T-helper 2 cell treated with Interferon-gamma antibody and Interleukin-4, amounts not matched to agents 5 μg/mL and 100 μg/mL, for 36 hours (primary cell): ENCODE measurements at regions not wholly inside any gene's neighbourhood (a gene's known extent, or its start where the extent isn't known, plus 50 kb on each side); places are given as distances from the start of the nearest gene placed in this dataset.
"Not testable (repeated sequence)": the region's sequence is repeated elsewhere in the genome, so short reads cannot be mapped to it uniquely, and the experiment has no call there.

Source experiments
- DNase-seq: peaks from one replicate; pipeline ENCODE4 v3.0.0; 2021; ENCODE audit warnings: low spot score
- H3K27ac Mint-ChIP-seq: one replicate; pipeline ENCODE4 v1.8.0; 2021; ENCODE audit warnings: mild to moderate bottlenecking, mixed read lengths
- H3K27me3 Mint-ChIP-seq: one replicate; pipeline ENCODE4 v1.8.0; 2021; ENCODE audit warnings: low read depth, mixed read lengths
- H3K36me3 Mint-ChIP-seq: one replicate; pipeline ENCODE4 v1.8.0; 2021; ENCODE audit warnings: low read depth, mixed read lengths
- H3K4me1 Mint-ChIP-seq: one replicate; pipeline ENCODE4 v1.8.0; 2021; ENCODE audit warnings: low read depth, mixed read lengths
- H3K4me3 Mint-ChIP-seq: one replicate; pipeline ENCODE4 v1.8.0; 2022; ENCODE audit warnings: mild to moderate bottlenecking, moderate library complexity, mixed read lengths
- H3K9me3 Mint-ChIP-seq: one replicate; pipeline ENCODE4 v1.8.0; 2021; ENCODE audit warnings: mixed read lengths

DNA sequence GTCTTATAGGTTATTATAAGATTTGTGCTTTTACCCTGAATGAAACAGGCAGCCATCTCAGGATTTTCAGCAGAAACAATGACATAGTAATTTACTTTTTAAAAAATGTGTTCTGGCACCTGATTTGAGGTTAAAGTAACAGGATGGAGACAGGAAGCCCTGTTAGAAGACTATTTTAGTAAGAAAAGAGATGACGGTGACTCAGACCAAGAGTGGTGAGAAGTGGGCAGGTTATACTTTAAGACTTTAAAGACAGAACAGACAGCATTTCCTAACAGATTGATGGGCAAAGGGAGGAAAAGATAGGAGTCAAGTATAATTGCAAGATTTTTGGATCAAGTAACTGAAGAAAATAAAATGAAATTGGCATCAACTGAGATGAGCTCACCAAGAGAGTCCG, 436.8 kb upstream of the NR5A2 start:
- Mint-ChIP-seq H3K27me3 (peaks cover 2% of the 10 kb centered on the region), H3K4me1 (peaks cover 11% of the 10 kb centered on the region), H3K9me3 (no peaks in the 10 kb centered on the region), H3K36me3 (no peaks in the 10 kb centered on the region), H3K4me3 (no peak overlapping the region), H3K27ac (no peak overlapping the region)
- no peak for DNase-seq

- Mint-ChIP-seq H3K4me3 (no peak overlapping the region), H3K36me3 (no peaks in the 10 kb centered on the region), H3K4me1 (peaks cover 11% of the 10 kb centered on the region), H3K9me3 (no peaks in the 10 kb centered on the region), H3K27me3 (peaks cover 2% of the 10 kb centered on the region), H3K27ac (no peak overlapping the region)
- DNase-seq, result no peak
Measured at GRCh38 chr1:199591468-199591867, 436.0 kb upstream of the NR5A2 start.

GRCh38 chr1:199593475-199593874, 434.0 kb upstream of the NR5A2 start:
- no peak overlapping the region for H3K27ac Mint-ChIP-seq
- H3K4me3 Mint-ChIP-seq, result no peak overlapping the region
- no peak for DNase-seq
- no peaks in the 10 kb centered on the region for H3K36me3 Mint-ChIP-seq
- peaks cover 2% of the 10 kb centered on the region for H3K27me3 Mint-ChIP-seq
- H3K4me1 Mint-ChIP-seq, result peaks cover 11% of the 10 kb centered on the region
- H3K9me3 Mint-ChIP-seq, result no peaks in the 10 kb centered on the region

- H3K4me1 Mint-ChIP-seq, DNase-seq, H3K4me3 Mint-ChIP-seq, H3K27me3 Mint-ChIP-seq, H3K9me3 Mint-ChIP-seq, H3K27ac Mint-ChIP-seq, H3K36me3 Mint-ChIP-seq: not testable (repeated sequence)
Measured at GRCh38 chr1:199596448-199596847, 431.1 kb upstream of the NR5A2 start.

GRCh38 chr1:199597152-199597551, 430.4 kb upstream of the NR5A2 start:
- H3K27ac Mint-ChIP-seq, result no peak overlapping the region
- H3K9me3 Mint-ChIP-seq, result peaks cover 2% of the 10 kb centered on the region
- no peaks in the 10 kb centered on the region for H3K4me1 Mint-ChIP-seq
- no peak overlapping the region for H3K4me3 Mint-ChIP-seq
- DNase-seq, result no peak
- H3K27me3 Mint-ChIP-seq, result peaks cover 4% of the 10 kb centered on the region
- H3K36me3 Mint-ChIP-seq, result no peaks in the 10 kb centered on the region

DNA sequence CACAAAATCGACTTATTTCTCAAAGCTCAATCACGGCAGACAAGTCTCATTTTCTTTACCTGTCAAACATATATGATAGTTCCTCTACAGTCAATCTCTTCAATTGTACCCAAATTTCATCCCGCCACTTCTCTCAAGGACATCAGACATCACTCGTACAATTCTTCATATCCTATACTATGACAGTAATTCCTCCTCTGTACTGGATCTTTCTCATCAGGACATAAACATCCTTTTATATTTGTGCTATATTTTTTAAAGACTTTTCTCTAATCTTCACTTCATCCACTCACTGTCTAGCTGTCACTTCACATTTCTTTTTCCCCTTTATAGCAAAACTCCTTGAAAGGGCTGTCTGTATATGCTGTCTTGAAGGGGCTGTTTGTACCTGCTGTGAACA, 419.1 kb upstream of the NR5A2 start:
- no peak overlapping the region for H3K27ac Mint-ChIP-seq
- H3K36me3 Mint-ChIP-seq, result no peaks in the 10 kb centered on the region
- no peak overlapping the region for H3K4me3 Mint-ChIP-seq
- H3K27me3 Mint-ChIP-seq, result no peaks in the 10 kb centered on the region
- peaks cover 3% of the 10 kb centered on the region for H3K9me3 Mint-ChIP-seq
- H3K4me1 Mint-ChIP-seq, result no peaks in the 10 kb centered on the region
- no peak for DNase-seq

DNA sequence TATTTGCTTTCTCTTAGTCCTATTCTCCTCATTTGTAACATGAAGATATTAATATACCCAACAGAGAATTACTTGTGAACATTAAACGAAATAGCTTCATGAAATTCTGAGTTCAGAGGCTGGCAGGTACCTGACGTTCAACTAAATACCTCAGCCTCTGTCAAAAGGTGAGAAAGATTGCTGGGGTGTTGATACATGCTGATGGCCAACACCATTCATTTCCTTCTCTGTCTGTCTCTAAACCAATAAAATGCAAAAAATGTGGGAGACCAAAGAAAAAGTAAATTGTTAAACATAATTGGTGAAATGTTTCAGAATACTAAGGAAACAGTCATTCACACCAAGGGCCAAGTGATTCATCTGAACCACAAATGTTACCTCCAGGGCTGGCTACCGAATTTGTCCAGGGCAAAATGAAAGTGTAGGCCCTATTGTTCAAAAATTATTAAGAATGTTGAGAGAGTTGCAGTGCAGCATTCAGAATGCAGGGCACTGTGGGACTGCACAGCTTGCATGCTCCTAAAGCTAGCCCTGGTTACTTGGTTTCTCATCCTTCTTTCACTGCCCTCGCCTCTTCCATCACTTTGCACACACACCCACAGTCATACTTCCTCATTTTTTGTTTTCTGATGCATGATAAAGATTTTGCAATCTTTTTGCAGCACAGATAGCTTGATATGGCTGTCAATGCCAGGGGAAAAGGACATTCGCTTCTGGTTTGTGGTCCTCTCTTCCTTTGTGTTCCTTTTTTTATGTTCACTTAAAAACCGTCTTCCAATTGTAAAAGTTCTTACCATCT, 414.3 kb upstream of the NR5A2 start:
- Mint-ChIP-seq H3K27me3 (peaks cover 3% of the 10 kb centered on the region), H3K4me1 (no peaks in the 10 kb centered on the region), H3K36me3 (no peaks in the 10 kb centered on the region), H3K4me3 (no peak overlapping the region), H3K9me3 (no peaks in the 10 kb centered on the region), H3K27ac (no peak overlapping the region)
- no peak for DNase-seq

GRCh38 chr1:199616947-199617346, 410.6 kb upstream of the NR5A2 start:
- no peak overlapping the region for H3K4me3 Mint-ChIP-seq
- H3K36me3 Mint-ChIP-seq, result no peaks in the 10 kb centered on the region
- DNase-seq, result no peak
- no peaks in the 10 kb centered on the region for H3K4me1 Mint-ChIP-seq
- H3K27ac Mint-ChIP-seq, result no peak overlapping the region
- H3K27me3 Mint-ChIP-seq, result peaks cover 4% of the 10 kb centered on the region
- H3K9me3 Mint-ChIP-seq, result no peaks in the 10 kb centered on the region

- peaks cover 1% of the 10 kb centered on the region for H3K27me3 Mint-ChIP-seq
- H3K4me1 Mint-ChIP-seq, result no peaks in the 10 kb centered on the region
- DNase-seq, result no peak
- H3K4me3 Mint-ChIP-seq, result no peak overlapping the region
- no peaks in the 10 kb centered on the region for H3K9me3 Mint-ChIP-seq
- no peaks in the 10 kb centered on the region for H3K36me3 Mint-ChIP-seq
- H3K27ac Mint-ChIP-seq, result no peak overlapping the region
Measured at GRCh38 chr1:199619223-199619622, 408.3 kb upstream of the NR5A2 start.

DNA sequence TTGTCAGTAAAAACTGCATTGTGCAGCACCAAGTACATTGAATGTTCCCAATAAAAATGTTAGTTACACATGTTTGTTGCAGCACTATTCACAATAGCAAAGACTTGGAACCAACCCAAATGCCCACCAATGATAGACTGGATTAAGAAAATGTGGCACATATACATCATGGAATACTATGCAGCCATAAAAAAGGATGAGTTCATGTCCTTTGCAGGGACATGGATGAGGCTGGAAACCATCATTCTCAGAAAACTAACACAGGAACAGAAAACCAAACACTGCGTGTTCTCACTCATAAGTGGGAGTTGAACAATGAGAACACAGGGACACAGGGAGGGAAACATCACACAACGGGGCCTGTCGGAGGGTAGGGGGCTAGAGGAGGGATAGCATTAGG, 401.3 kb upstream of the NR5A2 start:
- H3K4me3 Mint-ChIP-seq, DNase-seq, H3K36me3 Mint-ChIP-seq, H3K9me3 Mint-ChIP-seq, H3K27me3 Mint-ChIP-seq, H3K4me1 Mint-ChIP-seq, H3K27ac Mint-ChIP-seq: not testable (repeated sequence)

GRCh38 chr1:199629624-199630023, 397.9 kb upstream of the NR5A2 start:
- DNase-seq, result no peak
- H3K4me1 Mint-ChIP-seq, result peaks cover 4% of the 10 kb centered on the region
- H3K4me3 Mint-ChIP-seq, result no peak overlapping the region
- H3K27ac Mint-ChIP-seq, result no peak overlapping the region
- H3K27me3 Mint-ChIP-seq, result peaks cover 2% of the 10 kb centered on the region
- H3K36me3 Mint-ChIP-seq, result no peaks in the 10 kb centered on the region
- peaks cover 7% of the 10 kb centered on the region for H3K9me3 Mint-ChIP-seq

GRCh38 chr1:199639453-199639852, 388.1 kb upstream of the NR5A2 start:
- DNase-seq, result no peak
- no peaks in the 10 kb centered on the region for H3K4me1 Mint-ChIP-seq
- no peak overlapping the region for H3K4me3 Mint-ChIP-seq
- H3K27ac Mint-ChIP-seq, result no peak overlapping the region
- no peaks in the 10 kb centered on the region for H3K27me3 Mint-ChIP-seq
- H3K9me3 Mint-ChIP-seq, result peaks cover 4% of the 10 kb centered on the region
- H3K36me3 Mint-ChIP-seq, result no peaks in the 10 kb centered on the region

DNA sequence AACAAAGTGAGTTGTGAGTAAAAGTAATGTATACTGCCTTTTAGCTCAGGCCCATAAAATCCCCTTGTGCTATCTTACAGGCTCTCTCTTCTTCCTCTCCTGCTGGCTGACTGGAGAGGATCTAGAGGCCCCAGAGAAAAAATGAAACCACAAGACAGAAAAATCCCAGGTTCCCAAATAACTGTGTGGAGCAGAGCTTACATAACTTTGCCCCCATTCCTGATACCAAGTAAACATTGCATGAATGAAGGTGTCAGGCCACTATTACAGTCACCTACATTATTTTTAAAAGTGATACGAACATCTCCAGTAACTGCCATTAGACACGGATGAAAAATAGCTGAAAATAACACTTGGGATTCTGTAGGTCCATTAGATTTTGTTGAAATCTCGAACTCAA, 386.0 kb upstream of the NR5A2 start:
- H3K36me3 Mint-ChIP-seq, result no peaks in the 10 kb centered on the region
- H3K27me3 Mint-ChIP-seq, result no peaks in the 10 kb centered on the region
- H3K4me3 Mint-ChIP-seq, result no peak overlapping the region
- DNase-seq, result no peak
- H3K9me3 Mint-ChIP-seq, result peaks cover 4% of the 10 kb centered on the region
- no peak overlapping the region for H3K27ac Mint-ChIP-seq
- no peaks in the 10 kb centered on the region for H3K4me1 Mint-ChIP-seq

- H3K27ac Mint-ChIP-seq, result no peak overlapping the region
- H3K9me3 Mint-ChIP-seq, result no peaks in the 10 kb centered on the region
- DNase-seq, result no peak
- H3K4me1 Mint-ChIP-seq, result no peaks in the 10 kb centered on the region
- H3K27me3 Mint-ChIP-seq, result no peaks in the 10 kb centered on the region
- no peaks in the 10 kb centered on the region for H3K36me3 Mint-ChIP-seq
- H3K4me3 Mint-ChIP-seq, result no peak overlapping the region
Measured at GRCh38 chr1:199644912-199645311, 382.6 kb upstream of the NR5A2 start.

- H3K36me3 Mint-ChIP-seq, result no peaks in the 10 kb centered on the region
- no peak overlapping the region for H3K27ac Mint-ChIP-seq
- H3K4me1 Mint-ChIP-seq, result no peaks in the 10 kb centered on the region
- peaks cover 3% of the 10 kb centered on the region for H3K9me3 Mint-ChIP-seq
- H3K4me3 Mint-ChIP-seq, result no peak overlapping the region
- no peaks in the 10 kb centered on the region for H3K27me3 Mint-ChIP-seq
- no peak for DNase-seq
Measured at GRCh38 chr1:199646761-199647160, 380.7 kb upstream of the NR5A2 start.
